Spleen (tissue), 11 donors: ENCODE measurements at regions not wholly inside any gene's neighbourhood (a gene's known extent, or its start where the extent isn't known, plus 50 kb on each side); places are given as distances from the start of the nearest gene placed in this dataset.

Experiments
- DNase-seq: peaks from one replicate; pipeline ENCODE4 v3.0.0-alpha.2; 2020
- H3K27ac ChIP-seq, 8 donors: fragments of 200-600 bp; sonication (generic) in 7 of 8; 1 replicate in 4 of 8; 2 replicates in 4 of 8; pipeline versions ENCODE4 v1.5.0 to v1.8.0; 2016 to 2021; ENCODE audit warnings: inconsistent platforms in 4 of 8, mild to moderate bottlenecking in 4 of 8, moderate library complexity in 1 of 8
- H3K27me3 ChIP-seq, 7 donors: fragments of 200-600 bp; sonication (generic) in 6 of 7; replicated peaks in 1 of 7; 1 replicate in 4 of 7; 2 replicates in 3 of 7; pipeline versions ENCODE4 v1.5.0 to v1.8.0; 2016 to 2021; ENCODE audit warnings: inconsistent platforms in 3 of 7, mild to moderate bottlenecking in 1 of 7
- H3K36me3 ChIP-seq, 6 donors: fragments of 200-600 bp; sonication (generic) in 5 of 6; 1 replicate in 4 of 6; 2 replicates in 2 of 6; pipeline versions ENCODE4 v1.5.0 to v1.8.0; 2016 to 2021; ENCODE audit warnings: inconsistent platforms in 2 of 6
- H3K4me1 ChIP-seq, 6 donors: fragments of 200-600 bp; sonication (generic) in 5 of 6; 1 replicate in 3 of 6; 2 replicates in 3 of 6; pipeline versions ENCODE4 v1.5.0 to v1.8.0; 2016 to 2021; ENCODE audit warnings: inconsistent platforms in 3 of 6
- H3K4me3 ChIP-seq, 8 donors: fragments of 200-600 bp; sonication (generic) in 7 of 8; 1 replicate in 4 of 8; 2 replicates in 4 of 8; pipeline versions ENCODE4 v1.5.0 to v1.8.0; 2016 to 2021; ENCODE audit warnings: inconsistent platforms in 4 of 8, mild to moderate bottlenecking in 4 of 8, moderate library complexity in 2 of 8
- H3K9me3 ChIP-seq, 8 donors: fragments of 200-600 bp; sonication (generic) in 7 of 8; 1 replicate in 4 of 8; 2 replicates in 4 of 8; pipeline versions ENCODE4 v1.5.0 to v1.8.0; 2016 to 2021; ENCODE audit warnings: inconsistent platforms in 4 of 8
- CTCF ChIP-seq, 11 experiments: fragments of 200-600 bp in 7 of 11; fragments of 450-650 bp in 4 of 11; sonication (generic) in 4 of 11; IDR thresholded peaks in 8 of 11; conservative IDR thresholded peaks in 3 of 11; 1 replicate in 7 of 11; 2 replicates in 4 of 11; pipeline versions ENCODE4 v1.4.0 to v1.8.0; 2016 to 2021; ENCODE audit warnings: antibody characterized with exemption in 11 of 11, inconsistent platforms in 4 of 11, mild to moderate bottlenecking in 1 of 11
- POLR2A ChIP-seq, 3 donors: fragments of 450-650 bp; IDR thresholded peaks; one replicate each; pipeline ENCODE4 v1.5.1; 2017; ENCODE audit warnings: antibody characterized with exemption in 3 of 3, mild to moderate bottlenecking in 1 of 3
- POLR2AphosphoS5 ChIP-seq, 3 donors: sonication (generic); formaldehyde crosslinking; IDR thresholded peaks; one replicate each; pipeline ENCODE4 v1.5.1; 2017; ENCODE audit warnings: antibody characterized with exemption in 3 of 3
- WGBS, 5 donors: extraction: QIAGEN DNeasy Blood & Tissue Kit in 3 of 5; methylation state at CpG; one replicate each; pipeline versions ENCODE4 v1.1.5 to v1.1.7; 2013 to 2018; 5-methylcytosine and 5-hydroxymethylcytosine counted together
- intact Hi-C: fragments of 100-400 bp; cut with DNase I; formaldehyde crosslinking; loops from one replicate; pipeline ENCODE4 v1.15.0; 2023; ENCODE audit warnings: low total_unique reads
- donor health status: healthy with polysubstance abuse.
- donor health status: DM: no; HTN: no; CAD: no; lungs with moderate emphysema.
- donor health status: DM: no; HTN: no; CAD: no.
- donor health status: Bipolar disorder and iron deficiency.
- donor health status: healthy.
- donor health status: DM: no; HTN: no; CAD: no.
- donor health status: DM: yes; HTN: yes; CAD: no.

GRCh38 chr4:106444557-106444956 lies 76.0 kb upstream of the GIMD1 start:
- no peak overlapping the region for H3K4me3 ChIP-seq
- DNase-seq: no peak
- intact Hi-C loops: no loop called here
- H3K27ac ChIP-seq: no peak overlapping the region
- 65 to 92% (median 89%) methylated on average over 2 of the region's 2 CpGs for WGBS, 5 donors
- no peak for TF ChIP-seq POLR2A (IDR thresholded peaks at IDR 0.05)
- no peak for TF ChIP-seq CTCF (IDR thresholded peaks at IDR 0.05 in 8 of 11, conservative IDR thresholded peaks at IDR 0.05 in 3 of 11)
- no peak for TF ChIP-seq POLR2AphosphoS5 (IDR thresholded peaks at IDR 0.05)
- no peaks in the 10 kb centered on the region for H3K27me3 ChIP-seq
- peaks cover 0 to 20% (median 11%) of the 10 kb centered on the region in 8 donors for H3K9me3 ChIP-seq
- H3K4me1 ChIP-seq: no peaks in the 10 kb centered on the region
- no peaks in the 10 kb centered on the region for H3K36me3 ChIP-seq

GRCh38 chr4:106430797-106431196 lies 62.2 kb upstream of the GIMD1 start:
- 85 to 95% (median 89%) methylated on average over 2 of the region's 2 CpGs for WGBS, 5 donors
- TF ChIP-seq POLR2AphosphoS5 (IDR thresholded peaks at IDR 0.05): no peak
- Histone ChIP-seq H3K4me1 (no peaks in the 10 kb centered on the region), H3K4me3 (no peak overlapping the region), H3K36me3 (no peaks in the 10 kb centered on the region), H3K27me3 (no peaks in the 10 kb centered on the region), H3K9me3 (no peaks in the 10 kb centered on the region), H3K27ac (no peak overlapping the region)
- intact Hi-C loops: no loop called here
- no peak for DNase-seq

GRCh38 chr4:106429885-106430284 lies 61.3 kb upstream of the GIMD1 start:
- WGBS, 5 donors: 83 to 87% (median 85%) methylated on average over 2 of the region's 2 CpGs
- H3K36me3 ChIP-seq: no peaks in the 10 kb centered on the region
- DNase-seq: no peak

GRCh38 chr4:106426069-106426468 lies 57.5 kb upstream of the GIMD1 start:
- Histone ChIP-seq H3K9me3 (no peaks in the 10 kb centered on the region), H3K4me3 (no peak overlapping the region), H3K4me1 (no peaks in the 10 kb centered on the region), H3K27ac (no peak overlapping the region), H3K36me3 (no peaks in the 10 kb centered on the region), H3K27me3 (no peaks in the 10 kb centered on the region)
- no peak for DNase-seq
- WGBS, 5 donors: 75 to 89% (median 81%) methylated on average over 2 of the region's 2 CpGs
- intact Hi-C loops: no loop called here
- TF ChIP-seq CTCF (IDR thresholded peaks at IDR 0.05 in 8 of 11, conservative IDR thresholded peaks at IDR 0.05 in 3 of 11) (no peak), POLR2A (IDR thresholded peaks at IDR 0.05) (no peak), POLR2AphosphoS5 (IDR thresholded peaks at IDR 0.05) (no peak)

More at GRCh38 chr4:106429885-106430284, 61.3 kb upstream of the GIMD1 start:
- Histone ChIP-seq H3K27me3 (no peaks in the 10 kb centered on the region), H3K9me3 (no peaks in the 10 kb centered on the region), H3K27ac (no peak overlapping the region), H3K4me1 (no peaks in the 10 kb centered on the region), H3K4me3 (no peak overlapping the region)
- intact Hi-C loops: no loop called here
- TF ChIP-seq POLR2AphosphoS5 (IDR thresholded peaks at IDR 0.05) (no peak), CTCF (IDR thresholded peaks at IDR 0.05 in 8 of 11, conservative IDR thresholded peaks at IDR 0.05 in 3 of 11) (no peak), POLR2A (IDR thresholded peaks at IDR 0.05) (no peak)

GRCh38 chr4:106425576-106425975 lies 57.0 kb upstream of the GIMD1 start:
- DNase-seq: no peak
- intact Hi-C loops: no loop called here
- TF ChIP-seq POLR2AphosphoS5 (IDR thresholded peaks at IDR 0.05): no peak
- Histone ChIP-seq H3K27me3 (no peaks in the 10 kb centered on the region), H3K4me1 (no peaks in the 10 kb centered on the region), H3K36me3 (no peaks in the 10 kb centered on the region), H3K27ac (no peak overlapping the region), H3K9me3 (no peaks in the 10 kb centered on the region), H3K4me3 (no peak overlapping the region)
